Duodenal mucosa (tissue), 2 donors: ENCODE measurements at regions not wholly inside any gene's neighbourhood (a gene's known extent, or its start where the extent isn't known, plus 50 kb on each side); places are given as distances from the start of the nearest gene placed in this dataset.

Experiments
- H3K27ac ChIP-seq: one replicate; pipeline ENCODE4 v1.7.0; 2013; ENCODE audit warnings: low read depth, low read length
- H3K27me3 ChIP-seq, 2 donors: one replicate each; pipeline ENCODE4 v1.7.0; 2013; ENCODE audit warnings: low read length in 2 of 2, control low read depth in 1 of 2; ENCODE audit not compliant: insufficient read depth in 2 of 2, control insufficient read depth in 1 of 2
- H3K36me3 ChIP-seq, 2 donors: one replicate each; pipeline ENCODE4 v1.7.0; 2013; ENCODE audit warnings: low read length in 2 of 2, control low read depth in 1 of 2; ENCODE audit not compliant: insufficient read depth in 2 of 2, control insufficient read depth in 1 of 2
- H3K4me1 ChIP-seq, 2 donors: one replicate each; pipeline ENCODE4 v1.7.0; 2013; ENCODE audit warnings: low read length in 2 of 2, control low read depth in 1 of 2; ENCODE audit not compliant: insufficient read depth in 2 of 2, control insufficient read depth in 1 of 2
- H3K4me3 ChIP-seq, 2 donors: one replicate each; pipeline ENCODE4 v1.7.0; 2013; ENCODE audit warnings: low read length in 2 of 2, low read depth in 1 of 2
- H3K9ac ChIP-seq, 2 donors: one replicate each; pipeline ENCODE4 v1.7.0; 2013; ENCODE audit warnings: low read length in 2 of 2, low read depth in 1 of 2
- H3K9me3 ChIP-seq, 2 donors: one replicate each; pipeline ENCODE4 v1.7.0; 2013; ENCODE audit warnings: low read length in 2 of 2, control low read depth in 1 of 2; ENCODE audit not compliant: control insufficient read depth in 1 of 2

GRCh38 chr10:131442271-131442670 is 130.8 kb upstream of the TCERG1L start:
- Histone ChIP-seq H3K9ac (no peak overlapping the region), H3K9me3 (no peaks in the 10 kb centered on the region), H3K27ac (no peak overlapping the region), H3K4me1 (no peaks in the 10 kb centered on the region), H3K27me3 (no peaks in the 10 kb centered on the region), H3K36me3 (no peaks in the 10 kb centered on the region), H3K4me3 (no peak overlapping the region)

DNA sequence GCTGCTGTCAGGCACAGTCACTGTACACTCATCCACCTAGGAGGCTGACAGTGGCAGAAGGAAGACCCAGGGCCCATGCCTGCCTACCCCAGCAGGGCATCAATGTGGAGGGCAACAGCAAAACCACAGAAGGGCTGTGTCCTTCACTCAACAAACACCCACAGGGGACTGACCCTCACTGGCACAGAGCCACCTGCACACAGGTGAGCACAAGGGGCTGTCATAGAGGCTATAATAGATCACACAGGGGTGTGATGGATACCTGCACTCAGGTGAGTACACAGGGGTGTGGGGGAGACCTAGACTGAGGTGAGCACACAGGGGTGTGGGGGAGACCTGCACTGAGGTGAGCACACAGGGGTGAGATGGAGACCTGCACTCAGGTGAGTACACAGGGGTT is 132.8 kb upstream of the TCERG1L start:
- Histone ChIP-seq H3K9me3 (no peaks in the 10 kb centered on the region), H3K36me3 (no peaks in the 10 kb centered on the region), H3K27me3 (no peaks in the 10 kb centered on the region), H3K27ac (no peak overlapping the region), H3K4me1 (no peaks in the 10 kb centered on the region), H3K9ac (no peak overlapping the region), H3K4me3 (no peak overlapping the region)

DNA sequence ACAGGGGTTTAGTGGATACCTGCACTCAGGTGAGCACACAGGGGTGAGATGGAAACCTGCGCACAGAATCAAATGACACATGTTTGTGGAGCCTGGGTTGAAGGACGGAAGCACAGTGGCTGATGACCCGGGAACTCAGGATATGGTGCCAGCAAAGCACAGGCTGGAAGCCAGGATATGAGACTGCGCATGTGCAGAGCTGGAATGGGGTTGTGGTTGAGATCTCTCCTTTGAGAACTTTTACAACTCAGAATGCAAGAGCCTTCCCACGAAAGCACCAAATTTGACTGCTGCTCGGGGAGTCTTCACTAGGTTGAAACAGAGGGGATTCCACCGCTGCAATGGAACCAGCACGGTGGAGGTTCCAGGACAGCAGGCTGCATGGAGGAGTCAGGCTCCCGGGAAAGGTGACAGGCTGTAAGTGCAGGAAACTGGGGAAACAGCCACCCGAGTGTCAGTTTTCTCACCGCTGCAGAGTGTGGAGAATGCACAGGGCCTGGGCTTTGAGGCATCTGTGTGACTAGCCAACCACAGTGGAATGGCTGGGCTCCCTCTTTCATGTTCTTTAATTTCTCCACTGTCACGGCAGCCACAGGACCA is 133.4 kb upstream of the TCERG1L start:
- no peak overlapping the region for H3K4me3 ChIP-seq
- H3K27me3 ChIP-seq, result no peaks in the 10 kb centered on the region
- no peak overlapping the region for H3K27ac ChIP-seq
- H3K9ac ChIP-seq, result no peak overlapping the region
- H3K4me1 ChIP-seq, result no peaks in the 10 kb centered on the region
- no peaks in the 10 kb centered on the region for H3K9me3 ChIP-seq
- no peaks in the 10 kb centered on the region for H3K36me3 ChIP-seq

- Histone ChIP-seq H3K27ac (no peak overlapping the region), H3K4me1 (no peaks in the 10 kb centered on the region), H3K36me3 (no peaks in the 10 kb centered on the region), H3K27me3 (no peaks in the 10 kb centered on the region), H3K9me3 (no peaks in the 10 kb centered on the region), H3K4me3 (no peak overlapping the region), H3K9ac (no peak overlapping the region)
Observed at GRCh38 chr10:131445623-131446022, 134.1 kb upstream of the TCERG1L start.

GRCh38 chr10:131446171-131446570 is 134.7 kb upstream of the TCERG1L start:
- Histone ChIP-seq H3K27ac (no peak overlapping the region), H3K9ac (no peak overlapping the region), H3K36me3 (no peaks in the 10 kb centered on the region), H3K4me1 (no peaks in the 10 kb centered on the region), H3K4me3 (no peak overlapping the region), H3K9me3 (no peaks in the 10 kb centered on the region), H3K27me3 (no peaks in the 10 kb centered on the region)

GRCh38 chr10:131448171-131448570 is 136.7 kb upstream of the TCERG1L start:
- no peaks in the 10 kb centered on the region for H3K36me3 ChIP-seq
- no peak overlapping the region for H3K9ac ChIP-seq
- H3K9me3 ChIP-seq, result no peaks in the 10 kb centered on the region
- H3K27me3 ChIP-seq, result peaks cover 0 to under 1% of the 10 kb centered on the region in 2 donors
- H3K27ac ChIP-seq, result no peak overlapping the region
- no peak overlapping the region for H3K4me3 ChIP-seq
- no peaks in the 10 kb centered on the region for H3K4me1 ChIP-seq

GRCh38 chr10:131448883-131449282 is 137.4 kb upstream of the TCERG1L start:
- Histone ChIP-seq H3K27ac (no peak overlapping the region), H3K9ac (no peak overlapping the region), H3K36me3 (no peaks in the 10 kb centered on the region), H3K27me3 (peaks cover 3% of the 10 kb centered on the region in 2 donors), H3K9me3 (no peaks in the 10 kb centered on the region), H3K4me3 (no peak overlapping the region), H3K4me1 (no peaks in the 10 kb centered on the region)

DNA sequence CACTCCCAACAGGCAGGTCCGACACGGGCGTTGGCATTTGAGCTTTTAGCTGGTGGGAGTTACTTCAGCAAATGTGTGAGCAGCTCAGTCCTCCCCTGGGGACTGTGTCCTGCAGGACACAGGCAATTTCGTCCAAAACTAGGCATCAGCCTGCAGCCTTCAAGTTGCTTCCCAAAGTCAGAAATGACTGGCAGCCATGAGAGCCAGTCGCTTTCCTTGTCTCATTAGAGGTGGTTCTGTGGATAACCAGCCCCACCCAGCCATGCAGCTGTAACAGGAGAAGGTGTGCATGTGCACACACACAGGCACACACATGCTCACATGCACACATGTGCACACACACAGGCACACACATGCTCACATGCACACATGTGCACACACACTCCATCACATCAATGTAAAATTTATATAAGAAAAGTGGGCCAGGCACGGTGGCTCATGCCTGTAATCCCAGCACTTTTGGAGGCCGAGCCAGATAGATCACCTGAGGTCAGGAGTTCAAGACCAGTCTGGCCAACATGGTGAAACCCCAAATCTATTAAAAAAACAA is 138.8 kb upstream of the TCERG1L start:
- Histone ChIP-seq H3K4me3 (no peak overlapping the region), H3K27me3 (peaks cover 3 to 8% of the 10 kb centered on the region in 2 donors), H3K9ac (no peak overlapping the region), H3K9me3 (no peaks in the 10 kb centered on the region), H3K27ac (no peak overlapping the region), H3K4me1 (no peaks in the 10 kb centered on the region), H3K36me3 (no peaks in the 10 kb centered on the region)

DNA sequence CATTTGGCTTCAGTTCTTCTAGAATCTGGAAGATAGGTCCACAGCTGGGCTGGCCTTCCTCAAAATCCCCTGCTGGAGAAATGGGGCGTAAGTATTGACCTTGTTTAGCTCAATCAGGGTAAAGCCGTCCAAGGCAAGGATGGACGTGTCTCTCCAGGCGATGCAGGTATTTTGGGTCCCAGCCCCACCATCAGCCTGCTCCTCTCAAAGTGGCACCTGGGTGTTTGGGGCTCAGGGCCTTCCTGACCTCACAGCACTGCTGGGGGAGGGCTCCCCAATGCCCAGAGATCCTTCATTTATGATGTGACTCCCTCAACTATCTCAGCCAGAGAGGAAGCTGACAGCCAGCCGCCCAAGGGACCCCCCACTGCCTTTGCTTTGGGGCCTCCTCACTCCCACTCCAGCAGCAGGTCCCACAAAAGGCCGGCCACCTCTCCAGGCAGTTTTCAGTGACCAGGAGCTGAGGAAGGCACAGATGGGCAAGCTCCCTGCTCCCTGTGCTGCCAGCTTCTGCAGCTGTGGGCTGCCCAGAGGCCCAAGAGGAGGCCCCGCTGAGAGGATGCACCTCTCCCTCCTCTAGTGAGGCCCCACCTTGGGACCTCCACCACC is 140.0 kb upstream of the TCERG1L start:
- H3K9me3 ChIP-seq, result no peaks in the 10 kb centered on the region
- H3K36me3 ChIP-seq, result no peaks in the 10 kb centered on the region
- H3K9ac ChIP-seq, result no peak overlapping the region
- peaks cover 3 to 8% of the 10 kb centered on the region in 2 donors for H3K27me3 ChIP-seq
- H3K4me1 ChIP-seq, result no peaks in the 10 kb centered on the region
- no peak overlapping the region for H3K4me3 ChIP-seq
- no peak overlapping the region for H3K27ac ChIP-seq

- H3K4me3 ChIP-seq, result no peak overlapping the region
- no peaks in the 10 kb centered on the region for H3K36me3 ChIP-seq
- H3K27me3 ChIP-seq, result peaks cover 3 to 15% of the 10 kb centered on the region in 2 donors
- no peaks in the 10 kb centered on the region for H3K9me3 ChIP-seq
- no peaks in the 10 kb centered on the region for H3K4me1 ChIP-seq
- no peak overlapping the region for H3K27ac ChIP-seq
- no peak overlapping the region for H3K9ac ChIP-seq
Observed at GRCh38 chr10:131452926-131453720, 141.6 kb upstream of the TCERG1L start.
